HG02885 (cell line): ENCODE measurements at regions not wholly inside any gene's neighbourhood (a gene's known extent, or its start where the extent isn't known, plus 50 kb on each side); places are given as distances from the start of the nearest gene placed in this dataset.

Experiments
- ATAC-seq: cut with Tn5 transposase; IDR thresholded peaks from one replicate; pipeline ENCODE4 v1.9.1; 2021; ENCODE audit warnings: mild to moderate bottlenecking; ENCODE audit not compliant: unreplicated experiment, poor library complexity

DNA sequence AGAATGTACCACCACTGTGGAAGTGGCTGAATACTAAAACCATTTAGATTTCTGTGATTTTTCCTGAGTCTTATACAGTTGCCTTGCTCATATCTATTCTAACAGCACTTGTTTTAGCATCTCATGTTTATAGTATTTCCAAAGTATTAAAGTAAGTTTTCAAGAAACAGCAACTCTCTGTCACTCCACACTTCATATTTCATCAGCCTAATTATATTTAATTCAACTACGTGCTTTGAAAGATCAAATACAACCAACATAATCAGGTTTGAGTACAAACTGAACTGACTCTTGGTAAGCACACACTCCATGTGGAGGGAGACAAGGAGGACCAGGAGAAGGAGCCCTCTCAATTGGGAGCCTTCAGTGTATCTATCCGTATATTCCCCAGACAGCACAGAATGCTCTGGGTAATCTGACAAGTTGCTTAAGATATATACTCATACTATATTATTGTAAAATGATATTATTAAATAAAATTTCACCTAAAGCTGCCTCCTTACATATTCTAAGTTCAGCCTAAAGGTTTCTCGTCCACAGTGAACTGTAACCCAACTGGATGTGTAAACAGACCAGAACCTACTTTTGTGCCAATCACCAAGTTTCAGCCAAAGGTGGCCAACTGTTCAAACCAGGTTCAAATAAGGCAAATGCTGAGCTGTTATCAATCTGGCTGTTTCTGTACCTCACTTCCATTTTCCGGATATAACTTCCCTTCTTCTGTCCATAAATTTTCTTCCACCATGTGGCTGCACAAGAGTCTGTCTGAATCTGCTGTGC lies 105.0 kb upstream of the RASSF8 start:
- no peak for ATAC-seq

DNA sequence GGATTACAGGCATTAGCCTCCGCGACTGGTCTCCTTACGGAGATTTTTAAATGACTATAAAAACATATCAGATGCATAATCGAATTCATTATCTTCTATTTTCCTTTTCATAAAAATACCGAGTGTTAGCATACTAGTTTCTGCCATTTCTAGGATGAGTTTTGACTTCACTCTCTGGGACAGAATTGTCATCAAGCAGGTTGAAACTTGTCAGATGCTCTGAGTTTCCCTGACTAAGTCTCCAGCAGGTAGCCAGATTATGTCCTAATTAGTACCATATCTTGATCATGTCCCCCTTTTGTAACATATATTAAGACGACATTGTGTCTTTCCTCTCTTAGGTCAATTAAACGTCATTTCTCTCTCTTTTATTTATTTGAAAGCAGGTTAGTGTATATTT lies 103.5 kb upstream of the RASSF8 start:
- ATAC-seq = no peak

DNA sequence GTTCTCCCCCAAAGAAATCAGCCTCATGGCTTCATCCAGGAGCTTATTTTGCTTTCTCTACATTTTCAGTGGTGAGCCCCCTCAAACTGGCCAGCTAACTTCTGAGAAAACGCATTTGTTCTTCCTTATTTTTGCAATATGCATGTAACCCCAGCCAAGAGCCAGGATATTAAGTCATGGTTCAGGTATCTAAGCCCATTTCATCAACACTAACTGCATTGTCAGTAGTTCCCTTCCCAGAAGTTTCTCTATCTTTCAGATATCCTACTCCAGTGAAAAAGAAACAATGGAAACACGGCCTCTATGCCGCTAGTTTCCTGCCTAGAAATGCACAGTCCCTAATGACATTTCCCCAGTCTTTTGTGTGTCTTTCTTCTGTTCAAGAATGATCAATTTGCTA lies 102.8 kb upstream of the RASSF8 start:
- no peak for ATAC-seq

DNA sequence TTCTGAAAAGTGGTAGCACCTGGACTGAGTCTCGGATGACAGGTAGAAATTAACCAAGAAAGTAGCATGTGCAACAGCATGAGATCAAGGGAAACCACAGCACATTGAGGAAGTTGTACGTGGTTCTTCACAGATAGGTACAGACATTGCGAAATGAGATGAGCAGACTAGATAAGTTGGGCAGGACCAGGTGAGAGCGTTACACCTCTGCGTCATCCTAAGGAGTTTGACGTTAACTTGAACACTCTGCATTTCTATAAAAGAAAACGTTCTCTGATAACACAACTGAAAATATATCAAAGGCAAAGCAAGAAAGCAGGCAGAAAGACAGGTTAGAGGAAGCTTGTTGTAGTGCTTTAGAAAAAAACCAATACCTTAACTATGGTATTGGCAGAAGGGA lies 98.5 kb upstream of the RASSF8 start:
- no peak for ATAC-seq

DNA sequence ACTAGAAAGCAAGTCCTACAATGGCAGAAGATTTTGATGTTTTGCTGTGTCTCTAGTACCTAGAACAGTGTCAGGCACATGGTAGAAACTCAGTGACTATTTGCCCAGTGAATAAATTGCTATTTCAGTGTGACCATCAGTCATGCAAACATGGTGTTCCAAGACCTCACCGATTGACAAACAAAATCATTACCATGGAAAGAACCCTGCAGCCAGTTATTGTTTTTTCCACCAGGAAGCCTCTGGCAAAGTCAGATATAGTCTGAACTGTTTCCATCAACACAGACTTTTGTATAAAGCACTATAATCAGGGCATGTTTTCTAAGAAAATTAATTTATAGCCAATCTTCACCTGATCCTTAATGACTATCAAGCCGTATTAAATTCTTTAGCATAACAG lies 97.3 kb upstream of the RASSF8 start:
- no peak for ATAC-seq

DNA sequence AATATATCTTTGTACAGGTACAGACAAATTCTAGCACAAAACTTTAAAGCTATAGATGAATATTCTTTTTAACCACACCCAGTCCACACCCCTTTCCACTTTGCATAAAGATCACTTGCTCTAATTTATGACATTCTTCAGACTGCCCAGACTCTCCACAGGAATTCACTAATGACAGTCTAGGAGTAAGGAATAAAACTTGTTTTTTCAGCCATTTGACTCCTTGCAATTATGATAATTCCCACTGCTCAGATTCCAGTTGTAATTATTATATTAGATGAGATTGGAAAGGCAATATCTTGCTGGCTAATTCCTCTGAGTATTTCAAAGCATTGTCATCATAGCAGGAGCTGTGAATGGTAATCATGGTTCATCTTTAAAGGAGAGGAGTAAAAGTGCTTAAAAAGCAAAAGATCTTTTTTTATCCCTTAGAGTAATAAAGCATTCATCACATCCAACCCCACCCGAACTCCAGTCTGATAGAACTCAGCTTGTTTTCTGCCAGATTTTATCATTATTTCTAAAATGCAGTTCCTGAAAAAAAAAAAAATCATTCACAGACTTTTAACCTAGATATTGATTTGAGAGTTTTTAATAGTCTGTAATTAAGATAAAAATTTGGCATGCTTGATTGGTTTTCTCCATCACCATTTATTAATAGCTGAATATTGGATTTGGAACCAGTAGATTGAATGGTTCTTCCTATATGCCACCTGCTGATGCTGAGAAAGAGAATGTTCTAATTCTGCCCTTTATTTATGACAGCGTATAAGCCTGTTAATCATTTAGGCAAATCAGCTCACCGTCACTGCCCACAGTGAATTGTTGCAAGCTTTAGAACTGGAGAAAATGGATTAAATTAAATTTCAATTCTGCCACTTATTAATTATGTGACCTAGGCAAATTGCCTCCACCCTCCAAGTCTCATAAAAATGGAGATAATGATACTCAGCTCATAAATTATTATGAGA lies 93.9 kb upstream of the RASSF8 start:
- no peak for ATAC-seq

DNA sequence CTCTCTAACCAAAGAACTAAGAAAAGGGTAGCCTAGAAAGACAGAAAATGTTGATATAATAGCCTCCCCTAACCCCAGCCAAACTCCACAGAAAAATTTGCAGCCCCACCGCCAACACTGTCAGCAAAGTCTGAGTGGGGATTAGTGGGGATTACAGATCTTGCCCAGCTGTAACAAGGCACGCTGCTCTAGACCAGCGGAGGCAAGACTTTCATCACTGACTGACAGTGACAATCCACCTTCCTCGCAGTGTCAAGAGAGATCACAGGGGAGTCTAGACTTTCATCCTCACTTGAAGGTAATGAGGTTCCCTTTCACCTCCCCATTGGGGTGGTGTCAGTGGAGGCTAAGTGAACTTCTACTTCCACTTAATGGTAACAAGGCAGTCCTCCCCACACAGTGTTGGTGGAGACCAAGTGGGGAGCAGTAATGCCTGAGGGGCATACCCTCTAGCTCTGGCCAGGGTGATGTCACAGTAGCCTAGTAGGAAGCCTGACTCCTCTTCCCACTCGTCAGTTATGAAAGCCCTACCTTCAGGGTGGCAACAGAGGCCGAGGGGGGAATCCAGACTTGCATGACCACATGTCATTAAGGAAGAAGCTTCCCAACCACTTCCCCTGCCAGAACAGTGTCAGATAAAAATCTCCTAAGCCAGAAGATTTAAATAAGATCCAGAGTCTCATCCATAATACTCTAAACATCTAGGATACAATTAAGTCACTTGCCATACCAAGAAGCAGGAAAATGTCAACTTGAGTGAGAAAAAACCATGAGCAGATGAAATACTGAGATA lies 91.7 kb upstream of the RASSF8 start:
- no peak for ATAC-seq

DNA sequence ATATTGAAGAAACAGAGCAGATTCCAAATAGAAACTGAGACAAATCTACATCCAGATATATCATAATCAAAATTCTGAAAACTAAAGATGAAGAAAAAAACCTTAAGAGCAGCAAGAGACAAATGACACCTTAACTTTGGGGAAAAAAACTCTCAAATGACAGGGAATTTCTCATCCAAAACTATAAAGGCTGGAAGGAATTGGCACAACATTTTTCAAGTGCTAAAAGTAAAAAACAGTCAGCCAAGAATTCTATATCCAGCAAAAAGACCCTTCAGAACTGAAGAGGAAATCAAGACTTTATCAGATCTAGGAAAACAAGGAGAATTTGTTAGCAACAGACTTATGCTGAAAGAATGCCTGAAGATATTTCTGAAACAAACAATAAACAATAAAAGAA lies 90.3 kb upstream of the RASSF8 start:
- ATAC-seq = no peak

DNA sequence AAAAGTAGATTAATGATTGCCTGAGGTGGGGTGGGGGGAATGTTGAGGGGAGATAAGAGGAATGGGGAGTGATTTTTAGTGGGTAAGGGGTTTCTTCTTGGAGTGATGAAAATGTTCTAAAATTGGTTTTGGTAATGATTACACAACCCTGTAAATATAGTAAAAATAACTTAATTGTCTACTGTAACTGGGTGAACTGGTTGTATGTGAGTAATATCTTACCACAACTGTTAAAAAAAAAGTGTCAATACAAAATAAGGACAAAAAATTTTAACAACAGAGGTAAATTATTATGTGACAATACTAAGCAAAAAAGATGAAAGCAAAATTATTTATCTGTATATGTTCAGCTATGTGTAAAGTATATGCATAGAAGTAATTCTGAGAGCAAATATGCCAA lies 86.3 kb upstream of the RASSF8 start:
- ATAC-seq = no peak

DNA sequence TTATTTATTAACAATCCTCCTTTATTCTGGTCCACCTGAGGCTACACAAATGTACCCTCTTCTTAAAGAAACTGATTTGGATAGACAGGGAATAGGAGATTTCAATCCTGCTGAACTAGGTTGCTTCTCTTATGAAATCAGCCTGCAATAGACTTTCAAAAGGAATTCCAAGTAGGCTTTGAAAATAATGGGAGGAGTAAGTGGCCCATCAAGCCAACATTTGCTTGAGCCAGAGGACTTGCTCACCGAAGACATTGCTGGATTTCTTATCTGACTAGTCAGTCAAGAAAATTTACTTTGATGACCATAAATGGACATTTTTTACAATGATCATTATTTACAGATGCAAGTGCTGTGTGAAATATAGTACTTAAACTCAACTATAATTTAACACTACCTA lies 82.8 kb upstream of the RASSF8 start:
- ATAC-seq = no peak

DNA sequence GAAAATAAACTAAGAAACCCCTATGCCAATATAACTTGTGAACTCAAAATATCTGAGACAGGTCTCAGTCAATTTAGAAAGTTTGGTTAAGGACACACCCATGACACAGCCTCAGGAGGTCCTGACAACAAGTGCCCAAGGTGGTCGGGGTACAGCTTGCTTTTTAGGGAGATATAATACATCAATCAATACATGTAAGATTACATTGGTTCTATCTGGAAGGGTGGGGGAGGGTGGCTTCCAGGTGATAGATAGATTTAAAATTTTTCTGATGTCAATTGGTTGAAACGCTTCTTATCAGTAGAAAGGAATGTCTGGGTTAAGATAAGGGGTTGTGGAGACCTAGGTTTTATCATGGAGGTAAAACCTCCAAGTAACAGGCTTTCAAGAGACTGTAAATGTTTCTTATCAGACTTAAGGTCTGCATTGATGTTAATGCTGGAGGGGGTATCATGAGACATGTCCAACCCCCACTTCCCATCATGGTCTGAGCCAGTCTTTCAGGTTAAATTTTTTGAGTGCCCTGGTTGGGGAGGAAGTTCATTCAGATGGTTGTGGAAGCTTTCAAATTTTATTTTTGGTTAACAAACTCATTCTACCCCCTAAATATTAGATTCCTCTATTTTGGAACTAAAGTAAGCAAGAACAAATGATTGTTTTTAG lies 82.0 kb upstream of the RASSF8 start:
- no peak for ATAC-seq

DNA sequence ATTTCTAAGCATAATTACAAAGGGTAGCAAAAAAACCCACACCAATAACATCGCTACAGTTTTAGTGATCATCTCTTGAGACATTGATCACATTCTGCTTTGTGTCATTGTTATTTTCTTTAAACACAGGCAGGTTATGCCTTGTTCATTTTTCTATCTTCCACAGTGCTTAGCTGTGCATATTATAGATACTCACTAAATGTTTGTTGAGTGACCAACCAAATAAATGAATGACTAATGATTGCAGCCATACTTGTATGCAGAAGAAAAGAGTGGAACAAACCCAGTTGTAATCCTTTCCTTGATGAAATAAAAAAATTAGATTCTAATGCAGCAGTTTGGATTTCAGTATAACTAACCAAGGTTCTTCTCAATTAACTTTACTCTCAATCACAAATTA lies 81.0 kb upstream of the RASSF8 start:
- ATAC-seq = no peak

DNA sequence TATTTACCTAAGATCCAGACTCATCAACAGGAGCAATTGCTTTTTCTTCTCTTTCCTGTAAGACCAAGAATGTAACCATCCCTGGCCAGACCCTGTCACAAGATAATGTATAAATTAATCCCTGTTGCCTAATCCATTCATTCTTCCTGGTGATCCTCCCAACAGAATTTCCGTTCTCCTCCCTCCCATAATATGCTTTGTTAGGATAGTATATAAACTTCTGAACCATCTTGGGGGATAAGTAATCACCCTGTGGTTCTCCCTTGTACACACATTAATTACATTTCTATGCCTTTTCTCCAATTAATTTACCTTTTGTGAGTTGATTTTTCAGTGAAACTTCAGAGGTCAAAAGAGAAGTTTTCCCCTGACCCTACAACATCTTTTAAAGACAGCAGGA lies 76.2 kb upstream of the RASSF8 start:
- no peak for ATAC-seq

DNA sequence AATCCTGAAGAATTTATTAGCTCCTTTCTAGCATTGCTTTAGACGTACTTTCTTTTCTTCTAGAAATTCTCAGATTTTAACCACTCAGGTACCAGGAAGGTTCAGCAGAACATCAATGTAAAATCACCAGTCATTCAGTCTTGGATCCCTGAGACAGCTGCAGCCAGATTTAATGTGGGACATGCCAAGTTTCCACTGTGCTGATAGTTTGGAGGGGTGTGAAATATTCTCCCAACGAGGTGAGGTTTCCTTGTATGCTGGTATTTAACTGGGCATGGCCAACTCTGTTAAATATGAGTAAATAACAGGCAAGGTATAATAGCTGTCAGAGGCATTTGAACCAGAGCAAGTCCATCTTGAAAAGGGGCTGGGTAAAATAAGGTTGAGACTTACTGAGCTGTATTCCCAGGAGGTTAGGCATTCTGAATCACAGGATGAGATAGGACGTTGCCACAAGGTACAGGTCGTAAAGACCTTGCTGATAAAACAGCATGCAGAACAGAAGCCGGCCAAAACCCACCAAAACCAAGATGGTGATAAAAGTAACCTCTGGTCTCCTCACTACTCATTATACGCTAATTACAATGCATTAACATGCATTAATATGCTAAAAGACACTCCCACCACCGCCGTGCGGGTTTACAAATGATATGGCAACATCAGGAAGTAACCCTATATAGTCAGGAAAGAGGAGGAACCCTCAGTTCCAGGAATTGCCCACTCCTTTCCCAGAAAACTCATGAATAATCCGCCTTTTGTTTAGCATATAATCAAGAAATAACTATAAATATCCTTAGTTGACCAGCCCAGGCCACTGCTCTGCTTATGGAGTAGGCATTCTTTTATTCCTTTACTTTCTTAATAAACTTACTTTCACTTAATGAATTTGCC lies 75.2 kb upstream of the RASSF8 start:
- ATAC-seq = no peak

DNA sequence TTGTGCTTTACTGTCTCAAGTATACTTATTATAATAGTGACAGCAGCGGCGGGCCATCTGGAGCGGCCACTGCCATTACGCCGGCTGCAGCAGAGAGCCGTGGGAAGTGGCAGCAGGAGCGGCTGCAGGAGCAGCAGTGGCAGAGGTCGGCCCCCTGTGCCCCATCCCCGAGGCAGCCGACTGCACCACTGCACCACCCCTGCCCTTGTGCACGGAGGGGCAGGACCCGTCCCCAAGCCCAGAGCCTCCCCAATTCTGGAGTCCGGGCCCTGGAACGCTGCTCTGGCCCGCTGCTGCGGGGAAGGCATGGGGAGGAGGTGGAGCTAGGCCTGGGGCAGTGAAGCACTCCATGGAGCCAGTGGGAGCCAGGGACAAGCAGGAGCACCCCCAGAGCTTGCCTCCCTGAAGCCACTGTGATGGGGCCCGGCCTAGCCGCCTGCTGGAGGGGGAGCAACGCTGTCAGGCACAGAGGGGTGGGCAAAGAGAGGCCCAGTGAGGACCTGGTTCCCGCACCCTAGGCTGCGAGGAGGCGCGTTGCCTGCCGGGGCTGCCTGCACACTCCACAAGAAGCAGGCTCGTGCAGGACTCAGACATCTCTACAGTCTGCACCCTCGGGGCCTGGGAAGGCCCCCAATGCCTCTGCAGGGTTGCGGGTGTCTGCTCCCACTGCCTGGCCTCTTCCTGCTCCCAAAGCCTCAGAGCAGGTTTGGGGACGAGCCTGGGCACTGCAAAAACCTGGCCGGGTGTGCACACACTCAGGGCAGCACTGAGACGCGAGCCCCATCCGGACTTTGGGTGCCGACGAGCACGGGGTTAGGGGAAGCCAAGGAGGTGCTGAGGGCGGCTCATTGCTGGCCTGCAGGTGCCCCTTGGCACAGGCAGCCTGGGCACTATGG lies 74.2 kb upstream of the RASSF8 start:
- no peak for ATAC-seq

DNA sequence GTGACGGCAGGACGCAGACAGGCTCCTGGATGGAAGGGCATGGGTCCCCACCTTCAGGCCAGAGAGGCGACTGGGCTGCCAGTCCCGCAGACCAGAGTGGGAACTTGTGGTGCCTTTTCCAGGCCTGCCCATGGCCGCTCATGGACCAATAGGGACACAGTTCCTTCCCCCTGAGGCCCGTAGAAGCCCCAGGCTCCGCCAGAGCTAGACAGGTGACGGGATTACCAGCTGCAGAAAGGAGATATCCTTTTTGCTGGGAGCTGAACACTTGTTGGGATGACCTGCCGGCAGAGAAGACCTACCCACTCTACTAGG lies 73.6 kb upstream of the RASSF8 start:
- no peak for ATAC-seq

DNA sequence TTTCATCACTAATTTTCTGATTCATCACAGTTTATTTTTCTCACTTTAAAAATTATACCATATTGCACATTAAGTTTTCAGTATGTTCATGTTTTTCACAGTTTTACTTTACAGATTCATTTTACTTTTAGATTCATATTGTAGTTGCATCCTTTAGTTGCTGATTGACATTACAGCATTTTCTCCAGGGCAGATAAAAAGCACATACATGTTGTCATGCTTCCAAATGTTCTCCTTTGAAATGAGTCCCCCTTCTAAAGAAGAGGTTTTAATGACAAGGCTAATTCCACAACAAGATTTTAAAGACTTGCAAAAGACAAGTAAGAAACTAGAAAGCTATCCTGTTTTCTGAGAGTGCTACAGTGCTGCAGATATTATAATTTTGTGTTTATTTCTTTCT lies 72.1 kb upstream of the RASSF8 start:
- no peak for ATAC-seq

DNA sequence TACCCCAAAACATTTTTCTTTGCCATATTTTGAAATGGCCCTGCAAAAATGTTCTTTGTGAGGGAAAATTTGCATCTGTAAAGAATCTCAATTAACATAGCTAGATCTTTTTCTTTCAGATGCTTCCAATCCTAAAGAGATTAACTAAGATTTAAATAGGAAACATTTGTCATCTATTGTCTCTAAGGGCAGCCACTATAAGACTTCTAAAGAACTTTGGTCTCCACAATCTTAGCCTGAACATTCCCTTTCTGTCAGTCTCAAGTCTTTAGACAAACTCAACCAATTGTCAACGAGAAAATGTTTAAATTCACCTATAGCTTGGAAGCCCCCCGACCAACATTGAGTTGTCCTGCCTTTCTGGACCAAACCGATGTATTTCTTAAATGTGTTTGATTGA lies 71.1 kb upstream of the RASSF8 start:
- no peak for ATAC-seq

DNA sequence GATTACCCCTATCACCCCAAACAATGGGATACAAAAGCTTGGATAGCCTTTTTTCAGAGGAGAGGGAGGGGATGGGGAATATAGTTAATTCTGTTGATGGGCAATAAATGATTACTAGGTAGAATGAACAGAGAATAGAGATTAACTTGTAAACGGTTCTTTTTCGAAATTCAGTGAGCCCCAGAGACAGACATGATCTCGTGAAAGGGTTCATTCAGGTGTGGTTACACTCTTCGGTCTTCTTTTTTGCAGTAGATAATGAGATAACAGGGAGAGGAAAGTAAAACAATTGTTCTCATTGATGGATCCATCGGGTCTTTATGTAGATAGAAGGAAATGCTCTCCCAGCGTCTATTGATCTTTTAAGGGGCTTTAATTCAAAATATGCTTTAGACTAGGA lies 69.3 kb upstream of the RASSF8 start:
- no peak for ATAC-seq
